Smooth muscle cell (in vitro differentiated cells): ENCODE measurements at regions not wholly inside any gene's neighbourhood (a gene's known extent, or its start where the extent isn't known, plus 50 kb on each side); places are given as distances from the start of the nearest gene placed in this dataset.

Source experiments
- DNase-seq: peaks from one replicate; lab custom pipeline; 2025; ENCODE audit not compliant: unreplicated experiment; lab: John Stamatoyannopoulos, UW
- H2AFZ ChIP-seq: fragments of 200-600 bp; sonication (generic); 2 replicates; pipeline ENCODE4 v1.6.0; 2016; ENCODE audit warnings: antibody characterized with exemption, low read depth, mild to moderate bottlenecking
- H3F3A ChIP-seq: fragments of 200-600 bp; sonication (generic); 2 replicates; pipeline ENCODE4 v1.6.0; 2017; ENCODE audit warnings: antibody characterized with exemption, low read depth
- H3K27ac ChIP-seq: fragments of 200-600 bp; sonication (generic); 2 replicates; pipeline ENCODE4 v1.5.1; 2016; ENCODE audit warnings: low read depth, mild to moderate bottlenecking
- H3K27me3 ChIP-seq: fragments of 200-600 bp; sonication (generic); 2 replicates; pipeline ENCODE4 v1.6.1; 2016; ENCODE audit warnings: low read depth, mild to moderate bottlenecking
- H3K36me3 ChIP-seq: fragments of 200-600 bp; sonication (generic); 2 replicates; pipeline ENCODE4 v1.5.1; 2016; ENCODE audit warnings: low read depth
- H3K4me1 ChIP-seq: fragments of 200-600 bp; sonication (generic); 2 replicates; pipeline ENCODE4 v1.5.1; 2016; ENCODE audit warnings: low read depth
- H3K4me2 ChIP-seq: fragments of 200-600 bp; sonication (generic); 2 replicates; pipeline ENCODE4 v1.6.0; 2016; ENCODE audit warnings: mild to moderate bottlenecking
- H3K4me3 ChIP-seq: fragments of 200-600 bp; sonication (generic); 2 replicates; pipeline ENCODE4 v1.5.1; 2016; ENCODE audit warnings: mild to moderate bottlenecking
- H3K79me2 ChIP-seq: fragments of 200-600 bp; sonication (generic); 2 replicates; pipeline ENCODE4 v1.6.0; 2016; ENCODE audit warnings: low read depth, mild to moderate bottlenecking
- H3K9ac ChIP-seq: fragments of 200-600 bp; sonication (generic); 2 replicates; pipeline ENCODE4 v1.6.0; 2016; ENCODE audit warnings: low read depth
- H3K9me3 ChIP-seq: fragments of 200-600 bp; sonication (generic); replicated peaks from 2 replicates; pipeline ENCODE4 v1.5.1; 2016; ENCODE audit warnings: low read depth
- H4K20me1 ChIP-seq: fragments of 200-600 bp; sonication (generic); 2 replicates; pipeline ENCODE4 v1.6.0; 2016; ENCODE audit warnings: low read depth
- CTCF ChIP-seq: fragments of 200-600 bp; sonication (generic); IDR thresholded peaks from 2 replicates; pipeline ENCODE4 v1.5.1; 2017; ENCODE audit warnings: borderline replicate concordance, mild to moderate bottlenecking, antibody characterized with exemption; ENCODE audit not compliant: insufficient read depth, poor library complexity, severe bottlenecking
- WGBS: methylation state at CpG from one replicate; pipeline ENCODE4 v1.1.7; 2016; ENCODE audit warnings: low lambda C conversion rate; 5-methylcytosine and 5-hydroxymethylcytosine counted together

- H3K36me3 ChIP-seq = no peaks in the 10 kb centered on the region
- H3F3A ChIP-seq = no peaks in the 10 kb centered on the region
- H3K4me1 ChIP-seq = no peaks in the 10 kb centered on the region
- no peak overlapping the region for H2AFZ ChIP-seq
- TF ChIP-seq CTCF = peak; percentile 54
- no peaks in the 10 kb centered on the region for H3K9me3 ChIP-seq
- WGBS = 38% methylated on average over 5 of the region's 5 CpGs
- H3K27me3 ChIP-seq = peaks cover 10% of the 10 kb centered on the region
- no peak overlapping the region for H3K27ac ChIP-seq
- no peaks in the 10 kb centered on the region for H3K79me2 ChIP-seq
- H4K20me1 ChIP-seq = no peaks in the 10 kb centered on the region
- H3K9ac ChIP-seq = no peak overlapping the region
- H3K4me2 ChIP-seq = no peak overlapping the region
- H3K4me3 ChIP-seq = no peak overlapping the region
- DNase-seq = no peak
Measured at GRCh38 chr16:5633845-5634440, 536.3 kb upstream of the EEF2KMT start.

- Histone ChIP-seq H3F3A (no peaks in the 10 kb centered on the region), H4K20me1 (no peaks in the 10 kb centered on the region), H3K4me3 (no peak overlapping the region), H3K36me3 (no peaks in the 10 kb centered on the region), H3K4me1 (no peaks in the 10 kb centered on the region), H3K9ac (no peak overlapping the region), H3K27me3 (peaks cover 8% of the 10 kb centered on the region), H3K27ac (no peak overlapping the region), H3K79me2 (no peaks in the 10 kb centered on the region), H2AFZ (no peak overlapping the region), H3K9me3 (no peaks in the 10 kb centered on the region), H3K4me2 (no peak overlapping the region)
- DNase-seq = no peak
- 94% methylated on average over 9 of the region's 9 CpGs for WGBS
- no peak for TF ChIP-seq CTCF
Measured at GRCh38 chr16:5622234-5622884, 524.8 kb upstream of the EEF2KMT start.

GRCh38 chr16:5621826-5622225 is 524.2 kb upstream of the EEF2KMT start:
- TF ChIP-seq CTCF = no peak
- no peaks in the 10 kb centered on the region for H3F3A ChIP-seq
- H3K4me1 ChIP-seq = no peaks in the 10 kb centered on the region
- H3K4me2 ChIP-seq = no peak overlapping the region
- H3K9me3 ChIP-seq = no peaks in the 10 kb centered on the region
- no peaks in the 10 kb centered on the region for H3K36me3 ChIP-seq
- H3K9ac ChIP-seq = no peak overlapping the region
- no peaks in the 10 kb centered on the region for H4K20me1 ChIP-seq
- H3K27ac ChIP-seq = no peak overlapping the region
- H3K27me3 ChIP-seq = peaks cover 13% of the 10 kb centered on the region
- no peaks in the 10 kb centered on the region for H3K79me2 ChIP-seq
- DNase-seq = no peak
- no peak overlapping the region for H3K4me3 ChIP-seq
- H2AFZ ChIP-seq = no peak overlapping the region
- WGBS = 83% methylated on average over 4 of the region's 4 CpGs

- no peaks in the 10 kb centered on the region for H3K9me3 ChIP-seq
- peaks cover 38% of the 10 kb centered on the region for H3K27me3 ChIP-seq
- no peaks in the 10 kb centered on the region for H3K36me3 ChIP-seq
- H3K4me1 ChIP-seq = no peaks in the 10 kb centered on the region
- no peaks in the 10 kb centered on the region for H3F3A ChIP-seq
- H3K27ac ChIP-seq = no peak overlapping the region
- no peak overlapping the region for H3K9ac ChIP-seq
- H4K20me1 ChIP-seq = no peaks in the 10 kb centered on the region
- H3K79me2 ChIP-seq = no peaks in the 10 kb centered on the region
- WGBS = 88% methylated on average over 8 of the region's 8 CpGs
- no peak for TF ChIP-seq CTCF
- H3K4me3 ChIP-seq = no peak overlapping the region
- DNase-seq = no peak
- H3K4me2 ChIP-seq = no peak overlapping the region
- H2AFZ ChIP-seq = no peak overlapping the region
Measured at GRCh38 chr16:5619304-5619703, 521.7 kb upstream of the EEF2KMT start.
